ENCODE measurements at regions not wholly inside any gene's neighbourhood (a gene's known extent, or its start where the extent isn't known, plus 50 kb on each side); places are given as distances from the start of the nearest gene placed in this dataset.

GRCh38 chrX:67044866-67045265 is 406.0 kb upstream of the EDA2R start:
- H3K9ac ChIP-seq (replicated peaks; ENCODE audit: extremely low read depth, insufficient read depth, low read length) = no peak overlapping the region
- DNase-seq (ENCODE audit: low read depth, low spot score) = no peak
- TF ChIP-seq JUN (IDR thresholded peaks at IDR 0.05; ENCODE audit: borderline replicate concordance, insufficient read depth, insufficient read length, low read depth) (no peak), POLR2AphosphoS5 (IDR thresholded peaks at IDR 0.05; ENCODE audit: insufficient read depth, low read depth, low read length) (no peak), GATA2 (IDR thresholded peaks at IDR 0.05; ENCODE audit: insufficient read depth, insufficient read length, low read depth, low read length) (no peak), EZH2 (IDR thresholded peaks at IDR 0.05; ENCODE audit: borderline replicate concordance, low read depth, low read length, severe bottlenecking) (no peak), MAX (IDR thresholded peaks at IDR 0.05; ENCODE audit: insufficient read depth, insufficient read length) (no peak), MYC (IDR thresholded peaks at IDR 0.05; ENCODE audit: low read depth, low read length) (no peak), POLR2A (IDR thresholded peaks at IDR 0.05; ENCODE audit: low read depth, low read length) (no peak), FOS (IDR thresholded peaks at IDR 0.05; ENCODE audit: borderline replicate concordance, insufficient read depth, low read length) (no peak), CTCF (IDR thresholded peaks at IDR 0.05; ENCODE audit: extremely low read depth in 1 of 2, insufficient read depth in 1 of 2, low read depth in 1 of 2, low read length in 2 of 2) (no peak)
- H3K79me2 ChIP-seq (ENCODE audit: control insufficient read depth, insufficient read depth, low read length) = no peaks in the 10 kb centered on the region
- no TSS peak for BruUV-seq (replicated peaks)
- H3K9me1 ChIP-seq (replicated peaks; ENCODE audit: control insufficient read depth, extremely low read depth, insufficient read depth, low read length) = no peaks in the 10 kb centered on the region
- intact Hi-C loops (cut with micrococcal nuclease) (no loop called here), dilution Hi-C loops (cut with MboI; ENCODE audit: extremely low pct_ligation_motif_present, low sequenced_read_pairs) (no loop called here)
- H3K27me3 ChIP-seq (ENCODE audit: control insufficient read depth in 2 of 2, insufficient read depth in 2 of 2, low read length in 2 of 2) = no peaks in the 10 kb centered on the region
- no peaks in the 10 kb centered on the region for H3K4me1 ChIP-seq (ENCODE audit: control insufficient read depth, extremely low read depth, insufficient read depth, low read length)
- H3K4me3 ChIP-seq (replicated peaks in 1 of 3; ENCODE audit: insufficient read depth in 1 of 3, low read depth in 1 of 3, low read length in 3 of 3) = no peak overlapping the region
- H3K27ac ChIP-seq (ENCODE audit: insufficient read depth, low read depth, low read length) = no peak overlapping the region
- H3K9me3 ChIP-seq (replicated peaks; ENCODE audit: control insufficient read depth, insufficient read depth, low read length) = no peaks in the 10 kb centered on the region
- no peaks in the 10 kb centered on the region for H3K36me3 ChIP-seq (ENCODE audit: control insufficient read depth in 2 of 2, extremely low read depth in 1 of 2, insufficient read depth in 2 of 2, low read length in 2 of 2)
- H2AFZ ChIP-seq (ENCODE audit: low read depth, low read length) = no peak overlapping the region
- no peak overlapping the region for H3K4me2 ChIP-seq (ENCODE audit: insufficient read depth, low read length)
- ChIA-PET CTCF (no interaction called here), POLR2A (no interaction called here)
- no peak for FAIRE-seq
- no peaks in the 10 kb centered on the region for H4K20me1 ChIP-seq (replicated peaks; ENCODE audit: control insufficient read depth, extremely low read depth, insufficient read depth, low read length)
